Right lobe of liver (tissue), 6 donors: ENCODE measurements at regions not wholly inside any gene's neighbourhood (a gene's known extent, or its start where the extent isn't known, plus 50 kb on each side); places are given as distances from the start of the nearest gene placed in this dataset.

Experiments
- ATAC-seq, 4 donors: fragments of 200-7000 bp; cut with Tn5 transposase; one replicate each; pipeline ENCODE4 v1.9.1; 2020; ENCODE audit warnings: mild to moderate bottlenecking in 4 of 4, moderate library complexity in 4 of 4
- DNase-seq, 3 donors: peaks; one replicate each; pipeline ENCODE4 v3.0.0-alpha.2; 2020
- H3K27ac ChIP-seq, 3 donors: fragments of 200-600 bp; one replicate each; pipeline ENCODE4 v1.8.0; 2022
- H3K27me3 ChIP-seq, 2 donors: fragments of 200-600 bp; one replicate each; pipeline ENCODE4 v1.8.0; 2022
- H3K36me3 ChIP-seq, 4 donors: fragments of 200-600 bp; sonication (generic) in 1 of 4; one replicate each; pipeline versions ENCODE4 v1.5.1 to v1.8.0; 2017 to 2022; ENCODE audit warnings: control low read depth in 1 of 4
- H3K4me1 ChIP-seq, 4 donors: fragments of 200-600 bp; sonication (generic) in 1 of 4; one replicate each; pipeline versions ENCODE4 v1.5.1 to v1.8.0; 2017 to 2022; ENCODE audit warnings: control low read depth in 1 of 4
- H3K4me3 ChIP-seq, 3 donors: fragments of 200-600 bp; one replicate each; pipeline ENCODE4 v1.8.0; 2022
- H3K9me3 ChIP-seq, 4 donors: fragments of 200-600 bp; sonication (generic) in 1 of 4; one replicate each; pipeline versions ENCODE4 v1.5.1 to v1.8.0; 2017 to 2022; ENCODE audit warnings: control low read depth in 1 of 4
- CTCF ChIP-seq, 4 donors: fragments of 200-600 bp in 3 of 4; fragments of 450-650 bp in 1 of 4; IDR thresholded peaks; one replicate each; pipeline versions ENCODE4 v1.5.1 to v1.8.0; 2016 to 2022; ENCODE audit warnings: antibody characterized with exemption in 4 of 4, mild to moderate bottlenecking in 2 of 4
- POLR2A ChIP-seq: fragments of 450-650 bp; IDR thresholded peaks from one replicate; pipeline ENCODE4 v1.6.1; 2017; ENCODE audit warnings: antibody characterized with exemption, mild to moderate bottlenecking
- WGBS: methylation state at CpG from one replicate; pipeline ENCODE4 v1.1.6; 2018; ENCODE audit warnings: low coverage, low lambda C conversion rate; ENCODE audit not compliant: insufficient coverage; ENCODE audit errors: missing lambda C conversion rate; 5-methylcytosine and 5-hydroxymethylcytosine counted together
- intact Hi-C, 2 donors: fragments of 100-400 bp; cut with DNase I; formaldehyde crosslinking; loops; one replicate each; pipeline versions ENCODE4 v1.11.2 to v1.14.1; 2022
- donor health status: DM: no; HTN: yes; CAD: no.
- donor health status: DM: no; HTN: no; CAD: no.
- donor health status: DM: no; HTN: no; CAD: no.
- donor health status: DM: no; HTN: yes; CAD: no.
- donor health status: DM: no; HTN: yes; CAD: no.

- Histone ChIP-seq H3K27ac (no peak overlapping the region), H3K4me3 (no peak overlapping the region), H3K4me1 (no peaks in the 10 kb centered on the region), H3K9me3 (no peaks in the 10 kb centered on the region), H3K36me3 (no peaks in the 10 kb centered on the region), H3K27me3 (no peaks in the 10 kb centered on the region)
- TF ChIP-seq CTCF (IDR thresholded peaks at IDR 0.05) (no peak), POLR2A (no peak)
- DNase-seq (no peak), ATAC-seq (no peak)
- intact Hi-C loops = no loop called here
- WGBS = 63% methylated on average over 2 of the region's 2 CpGs
Measured at GRCh38 chr1:105343317-105343716, 1593.6 kb downstream of the AMY1C start.

GRCh38 chr1:105359457-105359856, 1609.8 kb downstream of the AMY1C start:
- WGBS = 21% methylated on average over 1 of the region's 1 CpG
- no peak overlapping the region for H3K4me3 ChIP-seq

GRCh38 chr1:105362438-105362837, 1612.7 kb downstream of the AMY1C start:
- 44% methylated on average over 1 of the region's 1 CpG for WGBS
- ATAC-seq (no peak), DNase-seq (no peak)
- no peak for TF ChIP-seq POLR2A
- no peak for TF ChIP-seq CTCF (IDR thresholded peaks at IDR 0.05)
- H3K9me3 ChIP-seq = no peaks in the 10 kb centered on the region
- no peaks in the 10 kb centered on the region for H3K36me3 ChIP-seq
- no peak overlapping the region for H3K4me3 ChIP-seq
- intact Hi-C loops = no loop called here
- H3K4me1 ChIP-seq = no peaks in the 10 kb centered on the region
- no peak overlapping the region for H3K27ac ChIP-seq
- no peaks in the 10 kb centered on the region for H3K27me3 ChIP-seq

More at GRCh38 chr1:105359457-105359856, 1609.8 kb downstream of the AMY1C start:
- Histone ChIP-seq H3K36me3 (no peaks in the 10 kb centered on the region), H3K27me3 (no peaks in the 10 kb centered on the region), H3K4me1 (no peaks in the 10 kb centered on the region), H3K9me3 (no peaks in the 10 kb centered on the region), H3K27ac (no peak overlapping the region)
- intact Hi-C loops = no loop called here
- ATAC-seq (no peak), DNase-seq (no peak)
- TF ChIP-seq POLR2A (no peak), CTCF (IDR thresholded peaks at IDR 0.05) (no peak)

- no peaks in the 10 kb centered on the region for H3K9me3 ChIP-seq
- no peak overlapping the region for H3K27ac ChIP-seq
- DNase-seq (no peak), ATAC-seq (no peak)
- intact Hi-C loops = no loop called here
- H3K36me3 ChIP-seq = no peaks in the 10 kb centered on the region
- no peak overlapping the region for H3K4me3 ChIP-seq
- 53% methylated on average over 4 of the region's 4 CpGs for WGBS
- H3K4me1 ChIP-seq = no peaks in the 10 kb centered on the region
- H3K27me3 ChIP-seq = no peaks in the 10 kb centered on the region
- TF ChIP-seq CTCF (IDR thresholded peaks at IDR 0.05) = no peak
- no peak for TF ChIP-seq POLR2A
Measured at GRCh38 chr1:105368446-105368845, 1618.7 kb downstream of the AMY1C start.

- H3K36me3 ChIP-seq = no peaks in the 10 kb centered on the region
- 31% methylated on average over 1 of the region's 1 CpG for WGBS
- H3K27ac ChIP-seq = no peak overlapping the region
- H3K4me3 ChIP-seq = no peak overlapping the region
- DNase-seq (no peak), ATAC-seq (no peak)
- no peaks in the 10 kb centered on the region for H3K9me3 ChIP-seq
- intact Hi-C loops = no loop called here
- no peaks in the 10 kb centered on the region for H3K4me1 ChIP-seq
- no peaks in the 10 kb centered on the region for H3K27me3 ChIP-seq
- TF ChIP-seq POLR2A (no peak), CTCF (IDR thresholded peaks at IDR 0.05) (no peak)
Measured at GRCh38 chr1:105373681-105374080, 1624.0 kb downstream of the AMY1C start.
